IMR-90 (cell line): ENCODE measurements at regions not wholly inside any gene's neighbourhood (a gene's known extent, or its start where the extent isn't known, plus 50 kb on each side); places are given as distances from the start of the nearest gene placed in this dataset.
"Not testable (repeated sequence)": the region's sequence is repeated elsewhere in the genome, so short reads cannot be mapped to it uniquely, and the experiment has no call there.

Experiments
- ATAC-seq: fragments of 200-7000 bp; cut with Tn5 transposase; 2 replicates; pipeline ENCODE4 v1.9.1; 2020; ENCODE audit warnings: low read depth, mild to moderate bottlenecking, moderate library complexity
- BruUV-seq: library from RNA; stranded (reverse); fragments of 400-500 nt; replicated peaks from 2 replicates; lab custom pipeline; 2021; lab: Mats Ljungman, UMichigan
- CTCF ChIA-PET: fragments of 300-600 bp; formaldehyde crosslinking; extraction: SDS; loops from one replicate; lab custom pipeline; 2021; ENCODE audit warnings: antibody characterized with exemption; lab: Yijun Ruan, JAX
- POLR2A ChIA-PET: fragments of 300-600 bp; sonication (Branson Sonifier 250); formaldehyde crosslinking; loops from one replicate; lab custom pipeline; 2022; ENCODE audit warnings: antibody characterized with exemption; ENCODE audit not compliant: unreplicated experiment; lab: Charles Lee
- DNase-seq: peaks from one replicate; pipeline ENCODE4 v3.0.0; 2013
- H2AFZ ChIP-seq: replicated peaks from 2 replicates; pipeline ENCODE3; 2013; ENCODE audit warnings: low read length, mild to moderate bottlenecking; ENCODE audit not compliant: poor library complexity
- H2AK5ac ChIP-seq: 2 replicates; pipeline ENCODE4 v1.6.1; 2013; ENCODE audit warnings: low read depth, low read length, inconsistent platforms
- H2AK9ac ChIP-seq: replicated peaks from 2 replicates; pipeline ENCODE3; 2013; ENCODE audit warnings: mild to moderate bottlenecking, low read depth, low read length, moderate library complexity; ENCODE audit not compliant: poor library complexity
- H2BK120ac ChIP-seq: 2 replicates; pipeline ENCODE4 v1.6.1; 2013; ENCODE audit warnings: low read depth, low read length, inconsistent platforms
- H2BK15ac ChIP-seq: 3 replicates; pipeline ENCODE4 v1.6.1; 2013; ENCODE audit warnings: low read depth, low read length, inconsistent platforms
- H2BK20ac ChIP-seq: 2 replicates; pipeline ENCODE4 v1.6.1; 2013; ENCODE audit warnings: low read depth, mild to moderate bottlenecking, inconsistent platforms, low read length, moderate library complexity
- H2BK5ac ChIP-seq: 2 replicates; pipeline ENCODE4 v1.6.1; 2013; ENCODE audit warnings: mild to moderate bottlenecking, low read depth, low read length, inconsistent platforms; ENCODE audit not compliant: poor library complexity, severe bottlenecking
- H3K14ac ChIP-seq: replicated peaks from 2 replicates; pipeline ENCODE4 v1.6.1; 2013; ENCODE audit warnings: low read depth, low read length, inconsistent platforms
- H3K18ac ChIP-seq: 2 replicates; pipeline ENCODE4 v1.6.1; 2013; ENCODE audit warnings: low read depth, low read length, control low read depth
- H3K23ac ChIP-seq: 2 replicates; pipeline ENCODE4 v1.6.1; 2013; ENCODE audit warnings: low read depth, low read length, inconsistent platforms
- H3K27ac ChIP-seq: 2 replicates; pipeline ENCODE4 v1.5.1; 2013; ENCODE audit warnings: mild to moderate bottlenecking, control low read depth, low read length; ENCODE audit not compliant: insufficient read depth
- H3K27me3 ChIP-seq: 2 replicates; pipeline ENCODE4 v1.6.1; 2013; ENCODE audit warnings: low read length; ENCODE audit not compliant: control insufficient read depth, insufficient read depth
- H3K36me3 ChIP-seq: 2 replicates; pipeline ENCODE4 v1.6.1; 2013; ENCODE audit warnings: low read length, mixed read lengths; ENCODE audit not compliant: control insufficient read depth, insufficient read depth
- H3K4ac ChIP-seq: 2 replicates; pipeline ENCODE4 v1.6.1; 2013; ENCODE audit warnings: low read depth, low read length, inconsistent platforms
- H3K4me1 ChIP-seq: 2 replicates; pipeline ENCODE4 v1.6.1; 2013; ENCODE audit warnings: low read length, mixed read lengths; ENCODE audit not compliant: control insufficient read depth, insufficient read depth
- H3K4me2 ChIP-seq: 2 replicates; pipeline ENCODE4 v1.6.1; 2013; ENCODE audit warnings: low read depth, mild to moderate bottlenecking, control low read depth, low read length, moderate library complexity
- H3K4me3 ChIP-seq: 2 replicates; pipeline ENCODE4 v1.5.1; 2013; ENCODE audit warnings: low read depth, mild to moderate bottlenecking, control low read depth, low read length, moderate library complexity; ENCODE audit not compliant: insufficient read depth
- H3K56ac ChIP-seq: 2 replicates; pipeline ENCODE4 v1.6.1; 2013; ENCODE audit warnings: low read length, inconsistent platforms; ENCODE audit not compliant: insufficient read depth; ENCODE audit errors: extremely low read depth
- H3K79me1 ChIP-seq, 2 experiments: 2 replicates each; pipeline ENCODE4 v1.6.1; 2013; ENCODE audit warnings: low read length in 2 of 2, inconsistent platforms in 1 of 2, low read depth in 1 of 2
- H3K9ac ChIP-seq: 2 replicates; pipeline ENCODE4 v1.6.1; 2013; ENCODE audit warnings: low read depth, low read length, control low read depth
- H3K9me1 ChIP-seq: 2 replicates; pipeline ENCODE4 v1.6.1; 2013; ENCODE audit warnings: low read length, inconsistent platforms; ENCODE audit not compliant: insufficient read depth
- H3K9me3 ChIP-seq: 2 replicates; pipeline ENCODE4 v1.6.1; 2013; ENCODE audit warnings: low read length; ENCODE audit not compliant: control insufficient read depth, insufficient read depth
- H4K20me1 ChIP-seq: 2 replicates; pipeline ENCODE4 v1.6.1; 2013; ENCODE audit warnings: low read length, inconsistent platforms; ENCODE audit not compliant: insufficient read depth
- H4K5ac ChIP-seq: 2 replicates; pipeline ENCODE4 v1.6.1; 2013; ENCODE audit warnings: mild to moderate bottlenecking, low read depth, low read length, control low read depth
- H4K8ac ChIP-seq, 2 experiments: 2 replicates each; pipeline ENCODE4 v1.6.1; 2013; ENCODE audit warnings: low read depth in 2 of 2, low read length in 2 of 2, control low read depth in 1 of 2, inconsistent platforms in 1 of 2
- H4K91ac ChIP-seq: 2 replicates; pipeline ENCODE4 v1.6.1; 2013; ENCODE audit warnings: low read depth, low read length, inconsistent platforms; ENCODE audit not compliant: insufficient read depth
- WGBS, 2 experiments: methylation state at CpG; one replicate each; pipeline versions ENCODE4 v1.1.5 to v1.1.7; 2013; ENCODE audit warnings: missing lambda C conversion rate in 2 of 2; ENCODE audit not compliant: insufficient read length in 1 of 2; ENCODE audit errors: extremely low coverage in 2 of 2; 5-methylcytosine and 5-hydroxymethylcytosine counted together
- dilution Hi-C: fragments of 300-500 bp; cut with HindIII; formaldehyde crosslinking; loops from one replicate; pipeline ENCODE4 v1.14.3; 2018; ENCODE audit warnings: low sequenced_read_pairs; ENCODE audit not compliant: unreplicated experiment
- in situ Hi-C: fragments of 300-500 bp; cut with MboI; formaldehyde crosslinking; loops from 3 replicates; pipeline ENCODE4 v1.14.3; 2019; ENCODE audit warnings: low sequenced_read_pairs, inconsistent platforms, mixed read lengths
- intact Hi-C: fragments of 100-400 bp; cut with micrococcal nuclease; formaldehyde crosslinking; loops from 2 replicates; pipeline ENCODE4 v1.10.0; 2022

DNA sequence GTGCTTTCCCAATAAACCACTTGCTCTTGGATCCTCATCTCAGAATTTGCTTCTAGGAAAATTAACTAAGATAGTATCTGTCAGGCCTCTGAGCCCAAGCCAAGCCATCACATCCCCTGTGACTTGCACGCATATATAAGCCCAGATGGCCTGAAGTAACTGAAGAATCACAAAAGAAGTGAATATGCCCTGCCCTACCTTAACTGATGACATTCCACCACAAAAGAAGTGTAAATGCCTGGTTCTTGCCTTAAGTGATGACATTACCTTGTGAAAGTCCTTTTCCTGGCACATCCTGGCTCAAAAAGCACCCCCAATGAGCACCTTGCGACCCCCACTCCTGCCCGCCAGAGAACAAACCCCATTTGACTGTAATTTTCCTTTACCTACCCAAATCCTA lies 255.0 kb upstream of the SPTLC3 start:
- H2BK120ac ChIP-seq, H3K4me3 ChIP-seq, BruUV-seq, H3K14ac ChIP-seq, intact Hi-C loops, H4K5ac ChIP-seq, H3K23ac ChIP-seq, H3K4me1 ChIP-seq, H3K4me2 ChIP-seq, H2BK20ac ChIP-seq, H3K36me3 ChIP-seq, H2AK5ac ChIP-seq, dilution Hi-C loops, H3K9ac ChIP-seq, POLR2A ChIA-PET, H4K20me1 ChIP-seq, H2AFZ ChIP-seq, H3K79me1 ChIP-seq, H4K91ac ChIP-seq, ATAC-seq, H2AK9ac ChIP-seq, H4K8ac ChIP-seq, H2BK5ac ChIP-seq, H3K4ac ChIP-seq, in situ Hi-C loops, CTCF ChIA-PET, DNase-seq, H3K9me1 ChIP-seq, H3K18ac ChIP-seq, H3K27me3 ChIP-seq, H3K56ac ChIP-seq, H2BK15ac ChIP-seq, H3K27ac ChIP-seq: not testable (repeated sequence)
- peaks cover 11% of the 10 kb centered on the region for H3K9me3 ChIP-seq
- WGBS, 2 experiments, result no CpG with 5 or more reads among the region's 3 CpGs

DNA sequence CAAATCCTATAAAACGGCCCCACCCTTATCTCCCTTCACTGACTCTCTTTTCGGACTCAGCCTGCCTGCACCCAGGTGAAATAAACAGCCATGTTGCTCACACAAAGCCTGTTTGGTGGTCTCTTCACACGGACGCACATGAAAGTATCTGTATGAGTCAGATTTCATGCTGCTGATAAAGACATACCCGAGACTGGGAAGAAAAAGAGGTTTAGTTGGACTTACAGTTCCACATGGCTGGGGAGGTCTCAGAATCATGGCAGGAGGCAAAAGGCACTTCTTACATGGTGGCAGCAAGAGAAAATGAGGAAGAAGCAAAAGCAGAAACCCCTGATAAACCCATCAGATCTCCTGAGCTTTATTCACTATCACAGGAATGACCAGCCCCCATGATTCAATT lies 249.3 kb upstream of the SPTLC3 start:
- H3K9me3 ChIP-seq, H3K27ac ChIP-seq, H3K18ac ChIP-seq, H2BK120ac ChIP-seq, H3K23ac ChIP-seq, H2AFZ ChIP-seq, H4K5ac ChIP-seq, H3K56ac ChIP-seq, intact Hi-C loops, H4K20me1 ChIP-seq, H3K4me3 ChIP-seq, H3K4me2 ChIP-seq, CTCF ChIA-PET, H3K9me1 ChIP-seq, H2BK15ac ChIP-seq, H3K9ac ChIP-seq, H3K36me3 ChIP-seq, H4K8ac ChIP-seq, H3K79me1 ChIP-seq, H3K4ac ChIP-seq, H2BK5ac ChIP-seq, POLR2A ChIA-PET, H2AK9ac ChIP-seq, ATAC-seq, H4K91ac ChIP-seq, in situ Hi-C loops, H2AK5ac ChIP-seq, BruUV-seq, H3K14ac ChIP-seq, dilution Hi-C loops, H3K27me3 ChIP-seq, H2BK20ac ChIP-seq, DNase-seq, H3K4me1 ChIP-seq: not testable (repeated sequence)
- 80% methylated on average over 2 of the region's 5 CpGs; no CpG with 5 or more reads in 1 of the 2 experiments for WGBS, 2 experiments
